Activated T-cell treated with anti-CD3 and anti-CD28 coated beads, Interleukin-2, amount 50 U/mL, for 48 hours (primary cell): ENCODE measurements at regions not wholly inside any gene's neighbourhood (a gene's known extent, or its start where the extent isn't known, plus 50 kb on each side); places are given as distances from the start of the nearest gene placed in this dataset.

Experiments used
- DNase-seq, 2 experiments: peaks; one replicate each; pipeline ENCODE4 v3.0.0-alpha.2; 2020

GRCh38 chr7:54701982-54702381, 57.0 kb downstream of the SEC61G start:
- DNase-seq = no peak

- DNase-seq = no peak
These were observed 59.3 kb downstream of the SEC61G start for GRCh38 chr7:54699715-54700114.

GRCh38 chr7:54697659-54698186, 61.3 kb downstream of the SEC61G start:
- no peak for DNase-seq

DNA sequence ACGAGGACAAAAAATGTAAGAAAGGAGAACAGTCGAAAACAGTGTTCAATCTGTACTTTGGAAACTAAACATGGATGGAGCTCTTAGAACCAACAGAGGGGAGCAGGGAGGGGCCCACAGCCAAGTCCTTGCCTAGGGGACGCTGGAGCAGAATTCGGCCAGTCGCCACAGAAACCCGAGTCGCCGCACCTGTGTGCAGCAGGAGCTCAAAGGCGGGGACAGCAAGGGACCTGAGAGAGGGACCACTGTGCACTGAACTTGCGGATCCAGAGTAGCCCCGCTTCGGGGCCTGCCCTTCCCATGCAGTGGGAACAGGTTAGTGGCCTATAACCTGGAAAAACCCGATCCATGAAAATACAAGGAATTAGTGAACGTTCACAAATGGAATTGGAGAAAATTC, 68.1 kb downstream of the SEC61G start:
- no peak for DNase-seq

DNA sequence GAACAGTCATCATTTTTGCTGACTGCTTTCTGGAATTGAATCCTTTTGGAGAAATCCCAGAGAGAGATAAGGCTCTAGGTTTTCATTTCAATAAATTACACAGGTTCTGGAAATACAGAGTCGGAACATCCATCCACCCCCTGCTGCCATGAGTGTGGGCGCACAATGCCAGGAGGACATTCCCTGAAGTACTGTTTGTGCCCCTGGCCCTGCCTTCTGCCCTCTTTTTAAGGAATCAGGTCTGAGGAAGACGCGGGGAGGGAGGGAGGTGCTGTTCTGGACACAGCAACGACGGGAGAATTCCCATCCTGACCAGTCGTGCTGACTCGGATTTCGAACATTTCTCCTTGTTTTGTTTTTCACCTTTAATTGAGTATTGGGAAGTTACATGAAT, 69.0 kb downstream of the SEC61G start:
- DNase-seq = no peak

DNA sequence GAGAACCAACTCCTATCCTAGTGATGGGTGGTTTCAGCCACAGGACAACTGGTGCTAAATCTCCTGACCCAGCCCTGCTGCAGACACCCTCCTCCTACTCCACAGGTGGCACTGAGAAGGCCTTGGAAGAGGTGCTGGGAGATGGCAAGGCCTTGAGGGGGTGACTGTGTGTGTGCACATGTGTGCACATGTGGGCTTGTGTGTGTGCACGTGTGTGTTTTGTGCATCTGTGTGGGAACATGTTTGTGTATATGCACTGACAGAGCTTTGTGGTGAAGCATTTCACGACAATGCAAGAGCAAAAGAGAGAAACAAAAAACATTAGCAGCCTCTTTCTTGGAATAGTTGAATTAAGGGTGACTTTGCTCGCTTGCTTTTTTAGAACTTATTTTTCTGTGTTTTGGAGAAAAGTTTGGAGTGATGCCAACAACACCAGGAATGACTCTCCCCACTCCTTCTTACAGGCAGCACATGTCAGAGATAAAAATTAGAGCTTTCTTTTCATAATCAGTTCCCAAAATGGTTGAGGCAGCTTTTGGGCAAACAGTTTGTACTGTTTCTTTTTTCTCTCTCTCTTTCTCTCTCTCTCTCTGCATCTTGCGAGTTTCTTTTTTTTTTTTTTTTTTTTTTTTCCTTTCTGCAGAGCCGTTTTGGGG, 69.5 kb downstream of the SEC61G start:
- no peak for DNase-seq

DNA sequence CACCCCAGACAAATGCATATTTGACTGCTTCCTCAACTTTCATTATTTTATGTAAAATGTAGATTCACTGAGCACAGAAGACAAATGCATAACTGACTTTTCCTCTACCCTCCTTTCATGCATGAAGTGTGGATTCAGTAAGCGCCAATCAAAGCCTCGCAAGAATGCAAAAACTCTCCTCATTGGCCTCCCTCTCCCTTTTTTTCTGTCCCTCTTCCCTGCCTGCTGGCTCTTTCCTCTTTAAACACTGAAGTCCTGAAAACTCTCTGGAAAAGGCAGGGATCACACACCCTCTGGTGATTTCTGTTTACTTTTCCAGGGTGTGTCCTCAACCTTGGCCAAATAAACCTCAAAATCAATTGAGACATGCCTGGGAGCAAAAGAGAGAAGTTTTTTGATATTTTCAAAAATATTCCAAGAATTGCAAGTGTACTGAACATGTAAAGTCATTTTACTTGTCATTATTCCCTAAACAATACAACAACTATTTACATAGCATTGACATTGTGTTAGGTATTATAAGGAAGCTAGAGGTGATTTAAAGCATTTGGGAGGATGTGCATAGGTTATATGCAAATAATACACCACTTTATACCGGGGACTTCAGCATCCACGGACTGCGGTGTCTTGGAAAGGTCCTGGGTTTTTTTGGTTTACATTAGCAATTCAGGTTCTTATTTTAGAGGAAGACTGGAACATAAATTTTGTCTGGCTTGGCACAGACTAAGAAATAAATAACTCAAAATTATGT, 71.4 kb downstream of the SEC61G start:
- DNase-seq = no peak

DNA sequence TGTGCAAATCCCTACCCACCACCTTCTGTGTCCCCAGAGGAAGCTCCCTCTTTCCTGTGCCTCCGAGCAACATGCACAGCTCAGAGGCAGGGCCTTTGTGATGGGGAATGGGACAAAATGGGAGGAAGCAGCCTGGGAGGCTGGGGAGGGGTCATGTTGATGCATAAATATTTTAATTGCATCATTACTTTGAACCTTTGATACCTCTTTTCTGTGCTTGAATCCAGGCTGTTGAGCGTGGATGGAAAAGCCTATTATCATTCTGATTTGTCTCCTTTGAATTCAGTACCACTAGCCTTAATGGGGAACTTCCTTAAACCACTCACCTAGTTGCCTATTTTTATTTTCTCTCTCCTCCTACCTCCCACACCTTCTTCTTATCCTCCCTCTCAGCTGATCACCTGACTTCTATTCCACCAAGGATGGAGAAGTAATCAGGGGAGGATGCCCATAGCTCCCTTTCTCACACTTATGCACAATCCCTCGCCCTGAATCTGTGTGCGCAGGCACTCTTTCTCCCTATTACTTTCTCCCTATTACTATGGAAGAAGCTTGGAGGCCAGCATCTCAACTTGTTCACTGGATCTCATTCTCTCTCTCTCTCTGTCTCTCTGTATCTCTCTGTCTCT, 78.5 kb downstream of the SEC61G start:
- DNase-seq = no peak

DNA sequence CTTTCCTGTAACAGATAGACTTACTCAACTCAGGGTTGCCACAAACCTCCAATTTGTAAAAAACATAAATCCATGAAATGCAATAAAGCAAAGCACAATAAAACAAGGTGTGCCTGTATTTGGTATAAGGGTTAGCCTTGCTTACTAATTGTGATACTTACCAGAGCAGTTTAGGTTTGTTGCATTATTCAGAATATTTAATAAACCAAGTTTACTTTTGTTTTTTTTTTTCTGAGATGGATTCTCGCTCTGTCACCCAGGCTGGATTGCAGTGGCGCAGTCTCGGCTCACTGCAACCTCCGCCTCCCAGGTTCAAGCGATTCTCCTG, 79.6 kb downstream of the SEC61G start:
- DNase-seq = no peak

- no peak for DNase-seq
These were observed 80.1 kb downstream of the SEC61G start for GRCh38 chr7:54678763-54679489.

DNA sequence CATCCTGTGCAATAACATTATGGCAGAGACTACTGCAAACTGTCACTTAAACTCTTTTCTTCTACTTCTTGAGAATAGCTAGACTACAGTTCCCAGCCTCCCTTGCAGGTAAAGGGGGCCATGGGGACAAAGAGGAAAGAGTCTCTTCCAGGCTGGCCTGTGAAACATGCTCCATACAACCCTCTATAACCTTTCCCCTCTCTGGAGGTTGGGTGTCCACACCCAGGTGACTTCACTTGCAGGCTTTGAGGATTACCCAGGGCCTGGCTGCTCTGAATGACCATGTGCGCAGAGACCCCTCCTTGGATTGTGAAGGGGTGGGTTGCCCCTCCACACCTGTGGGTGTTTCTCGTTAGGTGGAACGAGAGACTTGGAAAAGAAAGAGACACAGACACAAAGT, 84.1 kb downstream of the SEC61G start:
- no peak for DNase-seq

DNA sequence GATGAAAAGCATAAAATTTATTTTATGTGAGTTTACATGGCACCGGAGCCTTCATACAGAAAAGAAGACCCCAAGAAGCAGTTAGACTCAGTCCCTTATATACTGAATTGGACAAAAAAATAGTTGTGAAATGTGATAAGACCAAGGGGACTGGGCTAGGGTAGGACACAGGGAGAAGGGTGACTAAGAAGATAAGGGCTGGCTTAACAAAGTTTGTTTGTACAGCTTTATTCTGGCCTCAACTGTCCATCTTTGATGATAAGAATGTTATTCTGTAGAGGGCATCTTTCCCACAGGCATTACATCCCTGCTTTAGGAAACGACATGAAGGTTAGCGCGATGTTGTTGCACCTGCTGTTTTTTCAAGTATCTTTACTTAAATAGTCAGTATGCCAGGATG, 86.5 kb downstream of the SEC61G start:
- no peak for DNase-seq

DNA sequence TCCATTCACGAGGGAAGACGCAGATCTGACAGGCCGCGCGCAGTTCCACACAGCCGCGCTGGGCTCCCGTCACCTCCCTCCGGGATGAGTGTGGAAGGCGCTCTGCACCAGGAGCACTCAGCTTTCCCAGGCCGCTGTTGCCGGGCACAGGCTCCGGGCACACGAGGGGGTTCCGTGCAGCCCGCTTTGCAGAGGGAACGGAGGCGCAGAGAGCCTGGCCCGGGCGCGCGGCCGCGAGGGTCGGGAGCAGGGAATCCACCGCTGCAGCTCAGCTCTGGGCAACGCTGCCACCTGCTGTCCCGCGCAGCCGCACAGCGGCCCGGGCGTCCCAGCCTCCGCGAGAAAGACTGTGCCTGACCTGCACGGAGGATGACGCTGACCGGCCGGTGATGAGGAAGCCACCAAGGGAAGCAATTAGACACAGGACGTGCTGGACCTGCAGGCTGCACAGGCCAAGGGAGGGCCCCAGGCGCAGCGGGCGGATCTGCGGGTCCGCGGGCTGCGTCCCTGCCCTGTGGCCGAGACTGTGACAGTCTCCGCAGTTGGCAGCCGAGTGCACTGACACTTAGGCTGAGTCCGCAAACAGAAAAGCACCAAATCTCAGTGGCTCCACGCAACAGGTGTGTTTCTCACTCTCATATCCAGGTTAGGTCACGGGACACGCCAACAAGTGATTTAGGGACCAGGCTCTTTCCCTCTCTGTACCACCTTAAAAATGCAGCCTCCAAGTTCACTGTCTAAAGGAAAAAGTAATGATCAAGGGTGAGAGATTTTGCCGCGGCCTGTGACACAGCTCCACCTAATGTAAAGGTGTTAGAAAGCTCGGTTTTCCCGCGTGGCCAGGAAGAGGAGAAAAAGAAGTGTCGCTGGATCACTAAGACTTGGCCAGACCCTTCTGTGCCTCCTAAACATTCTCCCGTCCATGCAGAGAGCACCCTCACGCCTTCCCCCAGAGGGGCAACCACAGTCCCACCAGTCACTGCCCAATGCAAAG, 94.5 kb downstream of the SEC61G start:
- DNase-seq = peak; percentile 30 to 47

GRCh38 chr7:54663603-54664234, 95.3 kb downstream of the SEC61G start:
- no peak for DNase-seq

GRCh38 chr7:54663186-54663585, 95.8 kb downstream of the SEC61G start:
- no peak for DNase-seq

DNA sequence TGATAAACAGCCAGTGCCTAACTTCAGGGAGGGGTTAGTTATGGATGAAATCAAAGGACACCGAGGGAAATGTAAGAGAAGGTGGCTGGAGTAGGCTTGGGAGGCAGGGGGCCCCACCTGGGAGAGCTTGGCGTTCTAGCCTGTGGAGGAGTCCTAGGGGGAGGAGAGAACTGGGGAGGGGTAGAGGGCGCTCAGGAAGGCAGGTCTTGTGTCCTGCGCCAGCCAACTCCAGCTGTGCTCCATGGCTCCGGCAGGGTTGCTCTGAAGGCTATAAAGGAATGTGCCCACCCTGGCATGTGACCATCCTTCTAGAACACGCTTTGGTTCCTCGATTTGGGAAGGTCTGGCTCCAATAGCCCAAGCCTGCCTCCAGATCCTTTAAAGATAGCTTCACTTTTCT, 96.3 kb downstream of the SEC61G start:
- no peak for DNase-seq

GRCh38 chr7:54653905-54654304, 105.1 kb downstream of the SEC61G start:
- no peak for DNase-seq

DNA sequence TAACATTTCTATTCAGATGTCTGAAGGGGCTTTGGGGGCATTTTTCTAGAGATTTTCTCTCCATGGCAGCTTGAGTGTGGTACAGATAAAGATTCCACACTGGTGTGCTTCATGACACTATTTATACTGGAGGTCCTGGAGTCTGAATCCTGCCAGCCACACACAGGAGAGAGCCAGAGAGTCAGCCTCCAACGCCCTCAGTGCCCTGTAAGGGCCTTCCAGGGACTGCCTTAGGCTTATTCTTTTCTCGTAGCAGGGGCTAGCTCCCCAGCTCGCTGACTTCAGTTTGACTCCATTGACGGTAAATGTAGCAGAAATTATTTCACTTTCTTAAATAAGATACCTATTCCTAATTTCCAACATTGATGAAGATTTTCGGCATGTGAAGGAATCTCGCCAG, 100.9 kb downstream of the VSTM2A start:
- DNase-seq = no peak

- DNase-seq = no peak
These were observed 95.7 kb downstream of the VSTM2A start for GRCh38 chr7:54637712-54638396.

- DNase-seq = no peak
These were observed 90.5 kb downstream of the VSTM2A start for GRCh38 chr7:54632696-54633095.

GRCh38 chr7:54629771-54630170, 87.6 kb downstream of the VSTM2A start:
- no peak for DNase-seq
